Mesenchymal stem cell (in vitro differentiated cells and primary cell): ENCODE measurements at regions not wholly inside any gene's neighbourhood (a gene's known extent, or its start where the extent isn't known, plus 50 kb on each side); places are given as distances from the start of the nearest gene placed in this dataset.

Source experiments
- DNase-seq: peaks from one replicate; pipeline ENCODE4 v3.0.0-alpha.2; 2013
- H2AFZ ChIP-seq: one replicate; pipeline ENCODE4 v1.6.1; 2013; ENCODE audit warnings: low read depth, mild to moderate bottlenecking, control low read depth, inconsistent platforms, low read length, moderate library complexity
- H2AK5ac ChIP-seq: 2 replicates; pipeline ENCODE4 v1.6.1; 2013; ENCODE audit warnings: low read length, moderate library complexity, mild to moderate bottlenecking, inconsistent platforms; ENCODE audit not compliant: severe bottlenecking
- H2BK120ac ChIP-seq: one replicate; pipeline ENCODE4 v1.6.1; 2013; ENCODE audit warnings: low read depth, mild to moderate bottlenecking, inconsistent platforms, low read length, moderate library complexity
- H2BK12ac ChIP-seq, 2 experiments: one replicate each; pipeline ENCODE4 v1.6.1; 2013; ENCODE audit warnings: inconsistent platforms in 2 of 2, low read length in 2 of 2, mild to moderate bottlenecking in 2 of 2, moderate library complexity in 2 of 2, control low read depth in 1 of 2
- H2BK15ac ChIP-seq: one replicate; pipeline ENCODE4 v1.6.1; 2013; ENCODE audit warnings: mild to moderate bottlenecking, low read depth, inconsistent platforms; ENCODE audit not compliant: poor library complexity, severe bottlenecking
- H2BK5ac ChIP-seq: 2 replicates; pipeline ENCODE4 v1.6.1; 2013; ENCODE audit warnings: low read depth, mild to moderate bottlenecking, low read length, control low read depth, inconsistent platforms; ENCODE audit not compliant: poor library complexity, severe bottlenecking
- H3K14ac ChIP-seq, 2 experiments: one replicate each; pipeline ENCODE4 v1.6.1; 2013; ENCODE audit warnings: inconsistent platforms in 2 of 2, low read length in 2 of 2, control low read depth in 1 of 2, mild to moderate bottlenecking in 1 of 2, moderate library complexity in 1 of 2
- H3K18ac ChIP-seq, 2 experiments: one replicate each; pipeline ENCODE4 v1.6.1; 2013; ENCODE audit warnings: inconsistent platforms in 2 of 2, low read length in 2 of 2, control low read depth in 1 of 2, low read depth in 1 of 2, mild to moderate bottlenecking in 1 of 2
- H3K23ac ChIP-seq, 2 experiments: one replicate each; pipeline ENCODE4 v1.6.1; 2013; ENCODE audit warnings: inconsistent platforms in 2 of 2, low read length in 2 of 2, mild to moderate bottlenecking in 2 of 2, moderate library complexity in 2 of 2, control low read depth in 1 of 2
- H3K27ac ChIP-seq: 2 replicates; pipeline ENCODE4 v1.5.1; 2013; ENCODE audit warnings: mild to moderate bottlenecking, moderate library complexity, low read length, control low read depth, inconsistent platforms; ENCODE audit not compliant: poor library complexity, severe bottlenecking
- H3K27me3 ChIP-seq, 2 experiments: 2 replicates each; pipeline versions ENCODE4 v1.6.1 to v1.7.0; 2013; ENCODE audit warnings: low read length in 2 of 2, mild to moderate bottlenecking in 2 of 2, moderate library complexity in 2 of 2, control low read depth in 1 of 2, inconsistent platforms in 1 of 2; ENCODE audit not compliant: control insufficient read depth in 1 of 2, insufficient read depth in 1 of 2
- H3K36me3 ChIP-seq, 2 experiments: 2 replicates each; pipeline versions ENCODE4 v1.6.1 to v1.7.0; 2013; ENCODE audit warnings: low read length in 2 of 2, control low read depth in 1 of 2, inconsistent platforms in 1 of 2, low read depth in 1 of 2, mild to moderate bottlenecking in 1 of 2; ENCODE audit not compliant: insufficient read depth in 2 of 2, control insufficient read depth in 1 of 2
- H3K4ac ChIP-seq, 2 experiments: one replicate each; pipeline ENCODE4 v1.6.1; 2013; ENCODE audit warnings: inconsistent platforms in 2 of 2, low read length in 2 of 2, mild to moderate bottlenecking in 2 of 2, moderate library complexity in 2 of 2, control low read depth in 1 of 2, low read depth in 1 of 2
- H3K4me1 ChIP-seq: 2 replicates; pipeline ENCODE4 v1.6.1; 2013; ENCODE audit warnings: low read depth, low read length, control low read depth; ENCODE audit not compliant: control insufficient read depth, insufficient read depth
- H3K4me2 ChIP-seq: 2 replicates; pipeline ENCODE4 v1.6.1; 2013; ENCODE audit warnings: low read length, mild to moderate bottlenecking, inconsistent platforms; ENCODE audit not compliant: poor library complexity, severe bottlenecking
- H3K4me3 ChIP-seq, 2 experiments: 2 replicates each; pipeline versions ENCODE4 v1.5.1 to v1.7.0; 2013; ENCODE audit warnings: low read length in 2 of 2, mild to moderate bottlenecking in 2 of 2, control low read depth in 1 of 2, low read depth in 1 of 2; ENCODE audit not compliant: insufficient read depth in 1 of 2
- H3K79me1 ChIP-seq: replicated peaks from 2 replicates; pipeline ENCODE4 v1.6.1; 2013; ENCODE audit warnings: mild to moderate bottlenecking, control low read depth, low read length, inconsistent platforms; ENCODE audit not compliant: poor library complexity, severe bottlenecking
- H3K9ac ChIP-seq: 2 replicates; pipeline ENCODE4 v1.7.0; 2013; ENCODE audit warnings: mild to moderate bottlenecking, low read length, moderate library complexity
- H3K9me3 ChIP-seq: 2 replicates; pipeline ENCODE4 v1.7.0; 2013; ENCODE audit warnings: mild to moderate bottlenecking, low read length; ENCODE audit not compliant: control insufficient read depth
- H4K8ac ChIP-seq: one replicate; pipeline ENCODE4 v1.6.1; 2013; ENCODE audit warnings: inconsistent platforms, mild to moderate bottlenecking, low read length, moderate library complexity
- H4K91ac ChIP-seq: one replicate; pipeline ENCODE4 v1.6.1; 2013; ENCODE audit warnings: mild to moderate bottlenecking, low read length, inconsistent platforms
- WGBS: methylation state at CpG from one replicate; pipeline ENCODE4 v1.1.7; 2013; ENCODE audit warnings: mixed read lengths; 5-methylcytosine and 5-hydroxymethylcytosine counted together

- Histone ChIP-seq H2AK5ac (no peak overlapping the region), H4K91ac (no peak overlapping the region), H3K23ac (no peak overlapping the region), H3K27me3 (no peaks in the 10 kb centered on the region), H2BK5ac (no peak overlapping the region), H3K4me2 (no peak overlapping the region), H3K4me3 (no peak overlapping the region), H2BK15ac (no peak overlapping the region), H3K36me3 (no peaks in the 10 kb centered on the region), H3K4me1 (no peaks in the 10 kb centered on the region), H3K9ac (no peak overlapping the region), H3K9me3 (no peaks in the 10 kb centered on the region), H3K18ac (no peak overlapping the region), H3K27ac (no peak overlapping the region), H3K14ac (no peak overlapping the region), H3K4ac (no peak overlapping the region), H2BK120ac (no peak overlapping the region), H2AFZ (no peak overlapping the region), H3K79me1 (no peaks in the 10 kb centered on the region), H4K8ac (no peak overlapping the region), H2BK12ac (no peak overlapping the region)
- peak; percentile 43 for DNase-seq
- 100% methylated on average over 5 of the region's 5 CpGs for WGBS
These were observed 72.9 kb upstream of the SCG2 start for GRCh38 chr2:223674998-223675609.

- WGBS = 83% methylated on average over 7 of the region's 8 CpGs
- Histone ChIP-seq H3K14ac (no peak overlapping the region), H4K8ac (no peak overlapping the region), H3K18ac (no peak overlapping the region), H4K91ac (no peak overlapping the region), H3K4me2 (no peak overlapping the region), H3K9me3 (no peaks in the 10 kb centered on the region), H2AFZ (no peak overlapping the region), H3K23ac (no peak overlapping the region), H2AK5ac (peak overlapping the region; percentile 75), H3K27ac (no peak overlapping the region), H2BK12ac (no peak overlapping the region), H3K4me1 (peaks cover 1% of the 10 kb centered on the region), H3K27me3 (no peaks in the 10 kb centered on the region), H3K4me3 (no peak overlapping the region), H3K79me1 (no peaks in the 10 kb centered on the region), H3K4ac (no peak overlapping the region), H2BK15ac (no peak overlapping the region), H2BK120ac (no peak overlapping the region), H3K36me3 (no peaks in the 10 kb centered on the region), H3K9ac (no peak overlapping the region), H2BK5ac (peak overlapping the region; percentile 57)
- peak; percentile 50 for DNase-seq
These were observed 67.5 kb upstream of the SCG2 start for GRCh38 chr2:223669453-223670225.

GRCh38 chr2:223668302-223668998 lies 66.3 kb upstream of the SCG2 start:
- no peak overlapping the region for H2AFZ ChIP-seq
- H3K14ac ChIP-seq = no peak overlapping the region
- 69% methylated on average over 5 of the region's 5 CpGs for WGBS

DNA sequence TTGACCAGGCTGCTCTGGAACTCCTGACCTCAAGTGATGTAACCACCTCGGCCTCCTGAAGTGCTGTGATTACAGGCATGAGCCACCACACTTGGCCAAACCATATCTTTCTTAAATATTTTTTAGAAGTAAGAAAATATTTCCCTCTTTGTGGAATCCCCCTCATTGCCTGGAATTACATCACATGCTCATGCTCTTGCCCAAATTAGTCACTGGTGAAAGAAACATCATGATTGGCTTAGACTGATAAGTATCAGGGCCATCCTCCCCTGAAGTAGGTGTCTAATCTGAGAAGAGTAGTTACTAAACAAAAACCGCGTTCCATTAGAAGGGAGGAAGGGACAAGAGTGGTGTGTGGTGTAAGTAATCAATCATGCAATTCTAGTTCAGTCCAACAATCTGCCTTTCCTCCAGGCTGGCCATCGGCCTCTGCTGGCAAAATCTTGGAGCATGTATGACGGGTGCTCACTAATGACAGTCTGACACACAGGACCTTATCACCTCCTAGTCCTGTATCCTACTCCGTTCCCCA lies 52.3 kb upstream of the SCG2 start:
- H3K4me3 ChIP-seq = no peak overlapping the region
- no peak overlapping the region for H3K14ac ChIP-seq
- H3K4me2 ChIP-seq = no peak overlapping the region
- no peak overlapping the region for H4K8ac ChIP-seq
- no peaks in the 10 kb centered on the region for H3K79me1 ChIP-seq
- H3K27me3 ChIP-seq = no peaks in the 10 kb centered on the region
- H2BK120ac ChIP-seq = no peak overlapping the region
- peak; percentile 65 for DNase-seq
- no peak overlapping the region for H2AK5ac ChIP-seq
- H2BK12ac ChIP-seq = no peak overlapping the region
- H3K4me1 ChIP-seq = no peaks in the 10 kb centered on the region
- no peak overlapping the region for H2BK15ac ChIP-seq
- no peak overlapping the region for H3K9ac ChIP-seq
- H3K27ac ChIP-seq = no peak overlapping the region
- 92% methylated on average over 5 of the region's 6 CpGs for WGBS
- no peak overlapping the region for H3K4ac ChIP-seq
- no peaks in the 10 kb centered on the region for H3K36me3 ChIP-seq
- no peak overlapping the region for H3K23ac ChIP-seq
- no peak overlapping the region for H3K18ac ChIP-seq
- H3K9me3 ChIP-seq = no peaks in the 10 kb centered on the region
- H2BK5ac ChIP-seq = no peak overlapping the region
- no peak overlapping the region for H2AFZ ChIP-seq
- no peak overlapping the region for H4K91ac ChIP-seq

More at GRCh38 chr2:223668302-223668998, 66.3 kb upstream of the SCG2 start:
- no peak overlapping the region for H3K4me3 ChIP-seq
- H3K4me1 ChIP-seq = peaks cover 1% of the 10 kb centered on the region
- no peak overlapping the region for H3K4me2 ChIP-seq
- H3K9ac ChIP-seq = no peak overlapping the region
- no peaks in the 10 kb centered on the region for H3K79me1 ChIP-seq
- H3K27me3 ChIP-seq = no peaks in the 10 kb centered on the region
- H3K18ac ChIP-seq = peak overlapping the region in 1 of 2 experiments; percentile 28
- DNase-seq = peak; percentile 43
- no peak overlapping the region for H4K8ac ChIP-seq
- H3K36me3 ChIP-seq = no peaks in the 10 kb centered on the region
- no peak overlapping the region for H2BK5ac ChIP-seq
- no peak overlapping the region for H3K4ac ChIP-seq
- H3K9me3 ChIP-seq = no peaks in the 10 kb centered on the region
- no peak overlapping the region for H3K23ac ChIP-seq
- H2BK15ac ChIP-seq = no peak overlapping the region
- no peak overlapping the region for H2BK120ac ChIP-seq
- no peak overlapping the region for H4K91ac ChIP-seq
- no peak overlapping the region for H3K27ac ChIP-seq
- H2AK5ac ChIP-seq = no peak overlapping the region
- H2BK12ac ChIP-seq = peak overlapping the region in 1 of 2 experiments; percentile 11
